ENCODE measurements at regions not wholly inside any gene's neighbourhood (a gene's known extent, or its start where the extent isn't known, plus 50 kb on each side); places are given as distances from the start of the nearest gene placed in this dataset.

DNA sequence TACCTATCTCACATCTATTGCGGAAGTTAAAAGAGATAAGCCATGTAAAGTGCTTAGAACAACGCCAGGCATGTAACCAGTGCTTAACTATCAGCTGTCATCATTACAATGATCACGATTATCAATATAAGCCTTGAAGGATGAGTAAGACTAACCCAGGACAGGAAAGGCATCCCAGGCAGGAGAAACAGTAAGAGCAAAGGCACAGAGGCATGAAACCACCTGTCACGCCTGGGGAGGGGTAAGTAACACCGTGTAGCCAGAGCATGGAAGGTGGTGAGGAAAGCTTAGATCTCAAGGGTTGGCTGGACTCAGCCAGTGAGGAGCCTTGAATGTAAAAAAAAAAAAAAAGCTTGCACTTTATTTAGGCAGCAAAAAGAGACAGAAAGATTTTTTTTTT, 71.7 kb upstream of the NOCT start:
- no peak for TF ChIP-seq CTCF (conservative IDR thresholded peaks at IDR 0.05; ENCODE audit: low read length)
- TF ChIP-seq EZH2phosphoT487 (IDR thresholded peaks at IDR 0.05; ENCODE audit: borderline replicate concordance) = no peak
